Prostate gland (tissue), 2 donors: ENCODE measurements at regions not wholly inside any gene's neighbourhood (a gene's known extent, or its start where the extent isn't known, plus 50 kb on each side); places are given as distances from the start of the nearest gene placed in this dataset.

ENCODE experiments used
- DNase-seq: peaks from one replicate; pipeline ENCODE4 v3.0.0-alpha.2; 2019; ENCODE audit warnings: low spot score
- H3K27ac ChIP-seq, 2 donors: fragments of 200-600 bp; sonication (generic); 2 replicates each; pipeline ENCODE4 v1.5.1; 2017 to 2019
- H3K27me3 ChIP-seq: fragments of 200-600 bp; sonication (generic); replicated peaks from 2 replicates; pipeline ENCODE4 v1.5.1; 2019; ENCODE audit not compliant: insufficient read depth
- H3K36me3 ChIP-seq, 2 donors: fragments of 200-600 bp; sonication (generic); 1 replicate in 1 of 2; 2 replicates in 1 of 2; pipeline versions ENCODE4 v1.5.1 to v1.8.1; 2017 to 2019
- H3K4me1 ChIP-seq: fragments of 200-600 bp; sonication (generic); replicated peaks from 2 replicates; pipeline ENCODE4 v1.5.1; 2019
- H3K4me3 ChIP-seq, 2 donors: fragments of 200-600 bp; sonication (generic); 2 replicates each; pipeline ENCODE4 v1.5.1; 2017 to 2019
- H3K9me3 ChIP-seq: fragments of 200-600 bp; sonication (generic); 2 replicates; pipeline ENCODE4 v1.5.1; 2017
- CTCF ChIP-seq, 4 experiments: fragments of 200-600 bp in 2 of 4; fragments of 450-650 bp in 2 of 4; sonication (generic) in 2 of 4; IDR thresholded peaks; 1 replicate in 3 of 4; 2 replicates in 1 of 4; pipeline ENCODE4 v1.5.1; 2016 to 2019; ENCODE audit warnings: antibody characterized with exemption in 4 of 4, mild to moderate bottlenecking in 2 of 4, moderate library complexity in 2 of 4
- POLR2A ChIP-seq: fragments of 450-650 bp; IDR thresholded peaks from one replicate; pipeline ENCODE4 v1.6.1; 2016; ENCODE audit warnings: antibody characterized with exemption, mild to moderate bottlenecking
- POLR2AphosphoS5 ChIP-seq: sonication (generic); formaldehyde crosslinking; IDR thresholded peaks from one replicate; pipeline ENCODE4 v1.6.1; 2017; ENCODE audit warnings: antibody characterized with exemption
- WGBS: methylation state at CpG from one replicate; pipeline ENCODE4 v1.1.5; 2018; 5-methylcytosine and 5-hydroxymethylcytosine counted together
- intact Hi-C: fragments of 100-400 bp; cut with DNase I; formaldehyde crosslinking; loops from one replicate; pipeline ENCODE4 v1.14.2; 2022

- 92% methylated on average over 4 of the region's 4 CpGs for WGBS
- intact Hi-C loops: no loop called here
- no peak for DNase-seq
Observed at GRCh38 chr2:46831869-46832265, 83.7 kb downstream of the MCFD2 start.

GRCh38 chr2:46831051-46831868 is 84.3 kb downstream of the MCFD2 start:
- H3K4me1 ChIP-seq: no peaks in the 10 kb centered on the region
- TF ChIP-seq POLR2AphosphoS5: no peak
- no peak for TF ChIP-seq CTCF (IDR thresholded peaks at IDR 0.05)
- no peak for TF ChIP-seq POLR2A
- no peaks in the 10 kb centered on the region for H3K27me3 ChIP-seq
- 75% methylated on average over 7 of the region's 7 CpGs for WGBS
- intact Hi-C loops: no loop called here
- no peaks in the 10 kb centered on the region for H3K9me3 ChIP-seq
- DNase-seq: no peak
- no peak overlapping the region for H3K4me3 ChIP-seq
- no peaks in the 10 kb centered on the region for H3K36me3 ChIP-seq
- no peak overlapping the region for H3K27ac ChIP-seq

More at GRCh38 chr2:46831869-46832265, 83.7 kb downstream of the MCFD2 start:
- Histone ChIP-seq H3K27ac (no peak overlapping the region), H3K4me1 (no peaks in the 10 kb centered on the region), H3K36me3 (no peaks in the 10 kb centered on the region), H3K9me3 (no peaks in the 10 kb centered on the region), H3K4me3 (no peak overlapping the region), H3K27me3 (no peaks in the 10 kb centered on the region)
- TF ChIP-seq CTCF (IDR thresholded peaks at IDR 0.05) (no peak), POLR2A (no peak), POLR2AphosphoS5 (no peak)

- Histone ChIP-seq H3K9me3 (no peaks in the 10 kb centered on the region), H3K4me3 (no peak overlapping the region), H3K27ac (no peak overlapping the region), H3K4me1 (no peaks in the 10 kb centered on the region), H3K27me3 (no peaks in the 10 kb centered on the region), H3K36me3 (no peaks in the 10 kb centered on the region)
- intact Hi-C loops: no loop called here
- TF ChIP-seq CTCF (IDR thresholded peaks at IDR 0.05) (no peak), POLR2AphosphoS5 (no peak), POLR2A (no peak)
- WGBS: 87% methylated on average over 12 of the region's 12 CpGs
- no peak for DNase-seq
Observed at GRCh38 chr2:46829231-46829995, 86.2 kb downstream of the MCFD2 start.

GRCh38 chr2:46828491-46829230 is 86.9 kb downstream of the MCFD2 start:
- no peak for DNase-seq
- WGBS: 90% methylated on average over 2 of the region's 2 CpGs
- H3K9me3 ChIP-seq: no peaks in the 10 kb centered on the region
- intact Hi-C loops: no loop called here
- no peak overlapping the region for H3K4me3 ChIP-seq
- H3K36me3 ChIP-seq: no peaks in the 10 kb centered on the region
- no peaks in the 10 kb centered on the region for H3K4me1 ChIP-seq
- no peaks in the 10 kb centered on the region for H3K27me3 ChIP-seq
- no peak for TF ChIP-seq POLR2A
- no peak for TF ChIP-seq POLR2AphosphoS5
- TF ChIP-seq CTCF (IDR thresholded peaks at IDR 0.05): no peak
- no peak overlapping the region for H3K27ac ChIP-seq
